H1 (cell line): ENCODE measurements at regions not wholly inside any gene's neighbourhood (a gene's known extent, or its start where the extent isn't known, plus 50 kb on each side); places are given as distances from the start of the nearest gene placed in this dataset.

Experiments
- ATF3 ChIP-seq: IDR thresholded peaks from 2 replicates; pipeline ENCODE4 v1.6.1; 2011; ENCODE audit warnings: low read depth, mild to moderate bottlenecking, low read length; ENCODE audit not compliant: insufficient read depth
- CEBPB ChIP-seq: IDR thresholded peaks from 2 replicates; pipeline ENCODE4 v1.6.1; 2012; ENCODE audit warnings: low read depth, low read length
- CHD2 ChIP-seq: IDR thresholded peaks from 2 replicates; pipeline ENCODE4 v1.6.1; 2012; ENCODE audit warnings: low read length, improper control_type of control experiment
- CTCF ChIP-seq, 3 experiments: IDR thresholded peaks; 1 replicate in 2 of 3; 2 replicates in 1 of 3; pipeline versions ENCODE4 v1.5.1 to v1.6.1; 2011; ENCODE audit warnings: low read length in 3 of 3, mild to moderate bottlenecking in 3 of 3, inconsistent platforms in 2 of 3, low read depth in 1 of 3, moderate library complexity in 1 of 3; ENCODE audit not compliant: insufficient read depth in 1 of 3; ENCODE audit errors: control extremely low read depth in 1 of 3
- EGR1 ChIP-seq: IDR thresholded peaks from 2 replicates; pipeline ENCODE4 v1.6.1; 2011; ENCODE audit warnings: low read depth, low read length, borderline replicate concordance
- EP300 ChIP-seq, 2 experiments: IDR thresholded peaks; 1 replicate in 1 of 2; 2 replicates in 1 of 2; pipeline ENCODE4 v1.6.1; 2011 to 2012; ENCODE audit warnings: low read depth in 2 of 2, low read length in 2 of 2, mild to moderate bottlenecking in 2 of 2, borderline replicate concordance in 1 of 2, inconsistent platforms in 1 of 2, moderate library complexity in 1 of 2
- GABPA ChIP-seq: IDR thresholded peaks from 2 replicates; pipeline ENCODE4 v1.6.1; 2011; ENCODE audit warnings: mild to moderate bottlenecking, low read length, moderate library complexity, borderline replicate concordance; ENCODE audit not compliant: insufficient read depth
- NRF1 ChIP-seq: IDR thresholded peaks from 2 replicates; pipeline ENCODE4 v1.6.1; 2011; ENCODE audit warnings: mild to moderate bottlenecking, low read depth, low read length, improper control_type of control experiment
- PHF8 ChIP-seq: fragments of 200-600 bp; sonication (generic); conservative IDR thresholded peaks from 2 replicates; pipeline ENCODE4 v1.7.1; 2012; ENCODE audit warnings: low read depth, mild to moderate bottlenecking, inconsistent platforms, low read length, moderate library complexity
- POLR2A ChIP-seq, 2 experiments: IDR thresholded peaks; 1 replicate in 1 of 2; 2 replicates in 1 of 2; pipeline ENCODE4 v1.6.1; 2011; ENCODE audit warnings: low read depth in 2 of 2, low read length in 2 of 2, mild to moderate bottlenecking in 2 of 2; ENCODE audit errors: control extremely low read depth in 1 of 2
- SIN3A ChIP-seq, 2 experiments: IDR thresholded peaks in 1 of 2; conservative IDR thresholded peaks in 1 of 2; 2 replicates each; pipeline ENCODE4 v1.6.1; 2011 to 2012; ENCODE audit warnings: low read length in 2 of 2, improper control_type of control experiment in 1 of 2, low read depth in 1 of 2, mild to moderate bottlenecking in 1 of 2
- SP2 ChIP-seq: IDR thresholded peaks from 2 replicates; pipeline ENCODE4 v1.6.1; 2012; ENCODE audit warnings: mild to moderate bottlenecking, low read length, inconsistent platforms
- YY1 ChIP-seq: IDR thresholded peaks from 2 replicates; pipeline ENCODE4 v1.6.1; 2011; ENCODE audit warnings: low read depth, mild to moderate bottlenecking, low read length

GRCh38 chr6:22394691-22395090, 97.9 kb upstream of the PRL start:
- TF ChIP-seq POLR2A (IDR thresholded peaks at IDR 0.05; ENCODE audit: control extremely low read depth in 1 of 2, low read depth in 2 of 2, low read length in 2 of 2) (no peak), CTCF (IDR thresholded peaks at IDR 0.05; ENCODE audit: control extremely low read depth in 1 of 3, insufficient read depth in 1 of 3, low read depth in 1 of 3, low read length in 3 of 3) (no peak), SP2 (no peak), EP300 (IDR thresholded peaks at IDR 0.05; ENCODE audit: borderline replicate concordance in 1 of 2, low read depth in 2 of 2, low read length in 2 of 2) (no peak), EGR1 (no peak), CEBPB (no peak), CHD2 (no peak), GABPA (no peak), YY1 (no peak), SIN3A (conservative IDR thresholded peaks at IDR 0.05 in 1 of 2, IDR thresholded peaks at IDR 0.05 in 1 of 2; ENCODE audit: low read depth in 1 of 2, low read length in 2 of 2) (no peak), NRF1 (no peak), ATF3 (no peak), PHF8 (no peak)
